ENCODE measurements at regions not wholly inside any gene's neighbourhood (a gene's known extent, or its start where the extent isn't known, plus 50 kb on each side); places are given as distances from the start of the nearest gene placed in this dataset.

DNA sequence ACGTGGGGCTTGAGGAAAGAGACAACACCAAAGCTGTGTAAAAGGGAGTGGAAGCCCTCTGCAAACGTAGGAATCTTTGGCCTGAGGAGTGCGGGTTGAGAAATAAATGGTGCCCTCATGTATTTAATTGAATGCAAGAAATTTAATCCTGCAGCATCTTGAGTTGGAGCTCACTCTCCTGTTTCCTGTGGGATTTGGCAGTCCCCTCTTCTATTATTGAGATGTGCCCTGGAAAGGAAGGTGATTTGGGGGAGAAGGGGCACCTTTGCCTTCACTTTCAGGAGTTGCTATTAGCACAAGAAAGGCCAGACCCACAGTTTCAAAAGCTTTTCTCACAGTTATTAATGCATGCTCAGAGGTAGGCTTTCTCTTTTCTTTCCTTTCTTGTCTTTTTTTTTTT is 201.4 kb upstream of the HDDC2 start:
- 23 to 51% methylated on average over 2 to 3 of the region's 3 CpGs for WGBS, 2 donors (ENCODE audit: low coverage in 1 of 2)

DNA sequence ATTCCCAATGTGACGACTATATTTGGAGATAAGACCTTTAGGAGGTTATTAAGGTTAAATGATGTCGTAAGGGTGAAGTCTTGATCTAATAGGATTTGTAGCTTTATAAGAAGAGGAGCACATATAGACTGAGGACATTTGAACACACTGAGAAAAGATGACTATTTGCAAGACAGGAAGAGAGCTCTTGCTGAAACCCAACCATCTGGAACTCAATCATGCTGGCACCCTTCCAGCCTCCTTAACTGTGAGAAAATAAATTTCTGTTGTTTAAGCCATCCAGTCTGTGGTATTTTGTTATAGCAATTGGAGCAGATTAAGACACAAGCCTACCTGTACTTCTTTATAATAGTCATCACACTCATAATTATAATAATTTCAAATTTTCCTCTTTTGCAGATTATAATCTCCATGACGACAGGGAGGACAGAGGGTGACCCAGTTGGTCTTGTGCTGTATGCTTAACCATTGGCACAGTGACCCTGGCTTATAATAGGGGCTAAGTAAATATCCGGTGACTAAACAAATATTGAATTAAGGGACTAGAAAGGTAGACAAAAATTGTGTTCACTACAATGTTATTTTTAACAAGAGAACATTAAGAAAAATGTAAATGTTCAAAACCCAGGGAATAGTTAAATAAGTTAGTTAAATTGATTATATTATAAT is 206.4 kb upstream of the HDDC2 start:
- Histone ChIP-seq H3K9me3 (no peaks in the 10 kb centered on the region), H3K4me1 (no peaks in the 10 kb centered on the region), H3K36me3 (no peaks in the 10 kb centered on the region), H3K27me3 (no peaks in the 10 kb centered on the region), H3K4me3 (no peak overlapping the region), H3K27ac (no peak overlapping the region)
- ATAC-seq = no peak
- TF ChIP-seq, protein P1, sequence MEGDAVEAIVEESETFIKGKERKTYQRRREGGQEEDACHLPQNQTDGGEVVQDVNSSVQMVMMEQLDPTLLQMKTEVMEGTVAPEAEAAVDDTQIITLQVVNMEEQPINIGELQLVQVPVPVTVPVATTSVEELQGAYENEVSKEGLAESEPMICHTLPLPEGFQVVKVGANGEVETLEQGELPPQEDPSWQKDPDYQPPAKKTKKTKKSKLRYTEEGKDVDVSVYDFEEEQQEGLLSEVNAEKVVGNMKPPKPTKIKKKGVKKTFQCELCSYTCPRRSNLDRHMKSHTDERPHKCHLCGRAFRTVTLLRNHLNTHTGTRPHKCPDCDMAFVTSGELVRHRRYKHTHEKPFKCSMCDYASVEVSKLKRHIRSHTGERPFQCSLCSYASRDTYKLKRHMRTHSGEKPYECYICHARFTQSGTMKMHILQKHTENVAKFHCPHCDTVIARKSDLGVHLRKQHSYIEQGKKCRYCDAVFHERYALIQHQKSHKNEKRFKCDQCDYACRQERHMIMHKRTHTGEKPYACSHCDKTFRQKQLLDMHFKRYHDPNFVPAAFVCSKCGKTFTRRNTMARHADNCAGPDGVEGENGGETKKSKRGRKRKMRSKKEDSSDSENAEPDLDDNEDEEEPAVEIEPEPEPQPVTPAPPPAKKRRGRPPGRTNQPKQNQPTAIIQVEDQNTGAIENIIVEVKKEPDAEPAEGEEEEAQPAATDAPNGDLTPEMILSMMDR (IDR thresholded peaks at IDR 0.05) = no peak
- TF ChIP-seq POLR2A (IDR thresholded peaks at IDR 0.05) (no peak), EP300 (IDR thresholded peaks at IDR 0.05) (no peak), POLR2AphosphoS5 (IDR thresholded peaks at IDR 0.05) (no peak)
- 69 to 86% methylated on average over 4 of the region's 4 CpGs for WGBS, 2 donors (ENCODE audit: low coverage in 1 of 2)

More for the DNA sequence above, 201.4 kb upstream of the HDDC2 start:
- H3K4me1 ChIP-seq = no peaks in the 10 kb centered on the region
- no peaks in the 10 kb centered on the region for H3K36me3 ChIP-seq
- H3K9me3 ChIP-seq = no peaks in the 10 kb centered on the region
- no peaks in the 10 kb centered on the region for H3K27me3 ChIP-seq
- TF ChIP-seq POLR2AphosphoS5 (IDR thresholded peaks at IDR 0.05) (no peak), POLR2A (IDR thresholded peaks at IDR 0.05) (no peak), EP300 (IDR thresholded peaks at IDR 0.05) (no peak)
- H3K27ac ChIP-seq = no peak overlapping the region
- ATAC-seq = no peak
- H3K4me3 ChIP-seq = no peak overlapping the region

DNA sequence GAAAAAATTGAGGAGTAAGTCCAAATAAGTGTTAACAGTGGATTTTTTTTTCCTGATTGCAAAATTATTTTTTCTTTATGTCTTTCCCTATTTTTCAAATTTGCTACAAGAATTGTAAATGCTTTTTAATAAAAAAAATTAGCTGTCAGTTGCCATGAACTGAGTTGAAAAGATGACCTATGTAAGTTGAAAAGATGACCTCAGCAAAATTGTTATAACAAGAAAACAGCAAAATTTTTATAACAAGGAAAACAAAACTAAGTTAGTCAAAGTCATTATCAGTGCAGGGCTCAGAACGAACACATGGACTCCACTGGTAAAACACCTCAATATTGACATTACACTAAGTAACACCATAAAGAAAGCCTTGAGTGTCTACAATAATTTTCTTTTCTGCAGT is 207.0 kb upstream of the HDDC2 start:
- no peaks in the 10 kb centered on the region for H3K4me1 ChIP-seq
- H3K9me3 ChIP-seq = no peaks in the 10 kb centered on the region
- WGBS, 2 donors (ENCODE audit: low coverage in 1 of 2) = 50 to 73% methylated on average over 1 of the region's 1 CpG
- TF ChIP-seq POLR2AphosphoS5 (IDR thresholded peaks at IDR 0.05) (no peak), EP300 (IDR thresholded peaks at IDR 0.05) (no peak), POLR2A (IDR thresholded peaks at IDR 0.05) (no peak)
- TF ChIP-seq, protein P1 (IDR thresholded peaks at IDR 0.05) = no peak
- H3K27me3 ChIP-seq = no peaks in the 10 kb centered on the region
- no peak overlapping the region for H3K4me3 ChIP-seq
- no peak overlapping the region for H3K27ac ChIP-seq
- no peak for ATAC-seq
- H3K36me3 ChIP-seq = no peaks in the 10 kb centered on the region

DNA sequence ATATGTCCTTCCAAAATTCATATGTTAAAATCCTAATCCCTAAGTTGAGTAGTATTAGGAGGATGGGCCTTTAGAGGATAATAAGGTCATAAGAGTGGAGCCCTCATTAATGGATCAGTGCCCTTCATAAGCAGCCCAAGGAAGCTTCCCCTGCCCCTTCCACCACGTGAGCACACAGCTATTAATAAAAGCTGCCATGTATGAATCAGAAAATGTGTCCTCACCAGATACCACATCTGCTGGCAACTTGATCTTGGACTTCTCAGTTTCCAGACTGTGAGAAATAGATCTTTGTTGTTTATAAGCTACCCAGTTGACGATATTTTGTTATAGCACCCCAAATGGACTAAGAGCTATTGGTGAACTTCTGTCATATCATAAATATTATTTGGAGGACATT is 207.7 kb upstream of the HDDC2 start:
- Histone ChIP-seq H3K36me3 (no peaks in the 10 kb centered on the region), H3K27me3 (no peaks in the 10 kb centered on the region), H3K4me1 (no peaks in the 10 kb centered on the region), H3K4me3 (no peak overlapping the region), H3K27ac (no peak overlapping the region), H3K9me3 (no peaks in the 10 kb centered on the region)
- TF ChIP-seq, protein P1 (IDR thresholded peaks at IDR 0.05) = no peak
- no peak for TF ChIP-seq POLR2AphosphoS5 (IDR thresholded peaks at IDR 0.05)
- TF ChIP-seq EP300 (IDR thresholded peaks at IDR 0.05) = no peak
- WGBS, 2 donors (ENCODE audit: low coverage in 1 of 2) = 60 to 76% methylated on average over 1 to 2 of the region's 2 CpGs
- ATAC-seq = no peak

DNA sequence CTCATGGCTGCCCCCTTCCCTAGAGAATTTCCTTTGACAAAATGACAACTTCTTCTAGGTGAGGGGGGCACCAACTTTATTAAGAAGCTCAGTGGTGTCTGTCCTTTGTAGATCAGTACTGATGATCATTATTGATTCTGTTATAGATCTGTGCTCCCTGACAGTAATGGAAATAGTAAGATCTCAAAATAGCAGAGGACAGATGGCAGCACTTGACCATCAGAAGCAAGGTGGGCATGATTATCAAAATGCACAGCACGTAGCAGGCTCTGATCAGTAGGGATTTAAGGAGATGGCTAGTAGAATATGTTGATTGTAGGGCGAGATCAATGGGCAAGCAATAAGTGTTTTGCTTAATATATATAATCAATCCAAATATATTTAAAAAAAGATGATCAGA is 208.6 kb upstream of the HDDC2 start:
- Histone ChIP-seq H3K9me3 (no peaks in the 10 kb centered on the region), H3K4me3 (no peak overlapping the region), H3K27ac (no peak overlapping the region), H3K36me3 (no peaks in the 10 kb centered on the region), H3K27me3 (no peaks in the 10 kb centered on the region), H3K4me1 (no peaks in the 10 kb centered on the region)
- TF ChIP-seq POLR2AphosphoS5 (IDR thresholded peaks at IDR 0.05) (no peak), EP300 (IDR thresholded peaks at IDR 0.05) (no peak), POLR2A (IDR thresholded peaks at IDR 0.05) (no peak)
- TF ChIP-seq, protein P1 (IDR thresholded peaks at IDR 0.05) = no peak
- no peak for ATAC-seq
- 75 to 89% methylated on average over 2 of the region's 2 CpGs for WGBS, 2 donors (ENCODE audit: low coverage in 1 of 2)
